ENCODE measurements at regions not wholly inside any gene's neighbourhood (a gene's known extent, or its start where the extent isn't known, plus 50 kb on each side); places are given as distances from the start of the nearest gene placed in this dataset.

DNA sequence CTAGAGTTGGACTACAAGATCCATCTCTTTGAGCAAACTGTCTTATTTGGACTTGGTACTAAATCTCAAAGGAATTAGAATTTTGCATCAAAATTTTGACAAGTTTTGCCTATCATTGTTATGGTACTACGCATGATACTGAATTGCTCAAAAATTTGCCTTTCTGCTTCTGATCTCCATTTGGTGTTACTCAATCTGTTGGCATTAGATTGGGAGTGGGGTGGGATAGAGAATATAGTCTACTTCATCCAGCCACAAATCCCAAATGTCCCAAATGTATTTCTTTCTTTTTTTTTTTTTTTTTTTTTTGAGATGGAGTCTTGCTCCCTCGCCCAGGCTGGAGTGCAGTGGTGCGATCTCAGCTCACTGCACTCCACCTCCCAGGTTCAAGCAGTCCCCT is 204.8 kb downstream of the TANC2 start:
- TF ChIP-seq POLR2A (IDR thresholded peaks at IDR 0.05): no peak
- TF ChIP-seq CTCF (IDR thresholded peaks at IDR 0.05): no peak
- intact Hi-C loops (cut with DNase I): no loop called here
- Histone ChIP-seq H3K4me1 (peaks cover 0 to 36% (median 4%) of the 10 kb centered on the region in 3 donors), H3K27me3 (no peaks in the 10 kb centered on the region), H3K27ac (no peak overlapping the region), H3K4me3 (no peak overlapping the region), H3K9me3 (no peaks in the 10 kb centered on the region), H3K36me3 (no peaks in the 10 kb centered on the region)
- 93 to 100% methylated on average over 3 of the region's 3 CpGs for WGBS, 2 donors
- DNase-seq: no peak

DNA sequence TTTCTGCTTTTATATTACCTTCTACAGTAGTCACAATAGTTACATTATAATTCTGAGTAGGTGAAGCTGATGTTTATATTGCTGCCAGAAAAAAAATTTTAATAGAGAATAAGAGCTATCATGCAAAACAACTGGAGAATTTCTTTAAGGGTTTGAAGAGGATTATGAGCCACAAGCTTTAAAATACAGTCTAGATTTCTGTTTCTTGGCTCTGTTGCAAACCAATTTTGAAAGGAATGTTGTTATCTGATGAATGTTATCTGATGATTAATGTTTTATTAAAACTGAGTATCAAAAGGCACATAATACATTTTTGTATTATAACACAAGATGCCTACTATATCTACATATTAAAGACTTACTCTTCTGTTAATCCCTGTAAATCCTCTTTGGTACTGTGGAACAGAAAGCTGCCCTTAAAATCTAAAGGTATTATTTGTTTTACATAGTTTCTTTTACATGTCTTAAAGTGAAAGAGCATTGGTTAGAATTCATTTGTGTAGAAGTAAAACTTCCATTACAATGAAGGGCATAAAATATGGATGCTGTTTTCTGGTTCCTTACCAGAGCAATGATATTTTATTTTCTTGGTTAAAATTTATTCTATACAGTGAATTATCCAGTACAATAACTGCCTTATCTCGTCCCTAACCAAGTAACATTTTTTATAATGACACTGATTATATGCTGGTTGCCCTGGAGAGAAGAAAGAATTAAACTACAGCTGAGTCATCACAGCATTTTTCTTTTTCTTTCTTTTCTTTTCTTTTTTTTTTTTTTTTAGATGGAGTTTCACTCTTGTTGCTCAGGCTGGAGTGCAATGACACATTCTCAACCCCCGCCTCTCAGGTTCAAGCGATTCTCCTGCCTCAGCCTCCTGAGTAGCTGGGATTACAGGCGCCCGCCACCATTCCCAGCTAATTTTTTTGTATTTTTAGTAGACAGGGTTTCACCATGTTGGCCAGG is 205.7 kb downstream of the TANC2 start:
- DNase-seq: no peak
- intact Hi-C loops (cut with DNase I): no loop called here

GRCh38 chr17:63173450-63173849 is 207.4 kb downstream of the TANC2 start:
- Histone ChIP-seq H3K27ac (no peak overlapping the region), H3K9me3 (no peaks in the 10 kb centered on the region), H3K27me3 (no peaks in the 10 kb centered on the region), H3K4me1 (peaks cover 0 to 36% (median 4%) of the 10 kb centered on the region in 3 donors), H3K4me3 (no peak overlapping the region), H3K36me3 (no peaks in the 10 kb centered on the region)
- TF ChIP-seq CTCF (IDR thresholded peaks at IDR 0.05): no peak
- no peak for TF ChIP-seq POLR2A (IDR thresholded peaks at IDR 0.05)
- DNase-seq: no peak
- 53 to 56% methylated on average over 1 of the region's 1 CpG for WGBS, 2 donors
- intact Hi-C loops (cut with DNase I): no loop called here

More for the DNA sequence above, 205.7 kb downstream of the TANC2 start:
- H3K27ac ChIP-seq: no peak overlapping the region
- WGBS, 2 donors: 51 to 56% methylated on average over 5 of the region's 5 CpGs
- H3K4me3 ChIP-seq: no peak overlapping the region
- H3K9me3 ChIP-seq: no peaks in the 10 kb centered on the region
- no peaks in the 10 kb centered on the region for H3K36me3 ChIP-seq
- no peak for TF ChIP-seq CTCF (IDR thresholded peaks at IDR 0.05)
- no peak for TF ChIP-seq POLR2A (IDR thresholded peaks at IDR 0.05)
- peaks cover 0 to 36% (median 4%) of the 10 kb centered on the region in 3 donors for H3K4me1 ChIP-seq
- no peaks in the 10 kb centered on the region for H3K27me3 ChIP-seq

GRCh38 chr17:63173903-63174302 is 207.9 kb downstream of the TANC2 start:
- no peaks in the 10 kb centered on the region for H3K9me3 ChIP-seq
- H3K36me3 ChIP-seq: no peaks in the 10 kb centered on the region
- no peak for TF ChIP-seq POLR2A (IDR thresholded peaks at IDR 0.05)
- no peak for TF ChIP-seq CTCF (IDR thresholded peaks at IDR 0.05)
- no peak overlapping the region for H3K27ac ChIP-seq
- DNase-seq: no peak
- H3K27me3 ChIP-seq: no peaks in the 10 kb centered on the region
- peaks cover 0 to 39% (median 4%) of the 10 kb centered on the region in 3 donors for H3K4me1 ChIP-seq
- no peak overlapping the region for H3K4me3 ChIP-seq
- intact Hi-C loops (cut with DNase I): no loop called here
- 33 to 57% methylated on average over 1 of the region's 1 CpG for WGBS, 2 donors

GRCh38 chr17:63178530-63178929 is 212.5 kb downstream of the TANC2 start:
- 48 to 55% methylated on average over 2 of the region's 2 CpGs for WGBS, 2 donors
- Histone ChIP-seq H3K9me3 (no peaks in the 10 kb centered on the region), H3K4me1 (peaks cover 0 to 16% (median 0%) of the 10 kb centered on the region in 3 donors), H3K36me3 (no peaks in the 10 kb centered on the region), H3K27me3 (no peaks in the 10 kb centered on the region), H3K4me3 (no peak overlapping the region), H3K27ac (no peak overlapping the region)
- no peak for TF ChIP-seq POLR2A (IDR thresholded peaks at IDR 0.05)
- TF ChIP-seq CTCF (IDR thresholded peaks at IDR 0.05): no peak
- intact Hi-C loops (cut with DNase I): no loop called here
- DNase-seq: no peak
